OCI-LY3 (cell line): ENCODE measurements at regions not wholly inside any gene's neighbourhood (a gene's known extent, or its start where the extent isn't known, plus 50 kb on each side); places are given as distances from the start of the nearest gene placed in this dataset.

Source experiments
- EZH2phosphoT487 ChIP-seq: fragments of 200-600 bp; shearing (Covaris generic); IDR thresholded peaks from 2 replicates; pipeline ENCODE4 v1.6.1; 2018; ENCODE audit warnings: antibody characterized with exemption, mixed run types, low read depth
- TF ChIP-seq, protein P1 (sequence below): fragments of 200-600, 300-600 bp; sonication (generic); IDR thresholded peaks from 2 replicates; pipeline ENCODE4 v1.5.1; 2014; ENCODE audit warnings: antibody characterized with exemption, low read length, low read depth

DNA sequence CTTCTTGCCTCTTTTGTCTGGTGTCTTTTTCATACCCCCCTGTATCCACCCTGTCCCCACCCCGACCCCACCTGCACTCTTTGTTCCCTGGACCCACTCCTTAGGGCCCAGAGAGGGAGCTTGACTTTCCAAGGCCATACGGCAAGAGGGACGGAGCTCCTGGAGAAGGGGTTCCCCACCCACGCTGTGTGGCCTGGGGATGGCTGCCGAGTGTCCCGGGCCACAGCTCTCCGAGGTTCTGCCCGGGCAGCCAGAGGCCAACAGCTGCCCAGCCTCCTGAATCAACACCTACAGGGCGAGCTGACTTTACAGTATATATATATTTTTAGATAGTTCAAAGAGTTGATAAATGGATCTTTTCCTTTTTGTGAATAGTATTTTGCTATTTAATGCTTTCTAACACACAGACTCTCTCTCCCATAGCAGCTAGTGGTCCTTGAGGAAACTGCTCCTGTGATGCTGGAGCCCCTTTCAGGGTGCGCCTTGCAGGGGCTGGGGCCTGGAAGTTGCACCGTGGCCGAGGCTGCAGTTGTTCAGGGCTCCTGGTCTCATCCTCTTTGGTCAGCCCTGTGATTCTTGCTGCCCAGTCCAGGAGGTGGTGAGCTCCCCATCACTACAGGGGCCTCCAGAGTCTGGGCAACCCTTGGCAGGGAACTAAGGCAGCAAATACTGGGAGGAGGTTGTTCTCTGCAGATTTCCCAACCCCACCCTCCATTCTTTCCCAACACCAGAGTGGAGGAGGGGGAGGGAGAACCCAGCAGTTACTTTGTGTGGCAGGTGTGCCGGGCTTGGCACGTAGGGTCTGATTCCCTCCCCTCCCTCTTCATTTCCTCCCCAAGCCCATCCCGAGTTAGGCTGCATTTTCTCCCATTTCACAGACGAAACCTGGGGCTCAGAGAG is 321.6 kb downstream of the PTPRU start:
- TF ChIP-seq, protein P1, sequence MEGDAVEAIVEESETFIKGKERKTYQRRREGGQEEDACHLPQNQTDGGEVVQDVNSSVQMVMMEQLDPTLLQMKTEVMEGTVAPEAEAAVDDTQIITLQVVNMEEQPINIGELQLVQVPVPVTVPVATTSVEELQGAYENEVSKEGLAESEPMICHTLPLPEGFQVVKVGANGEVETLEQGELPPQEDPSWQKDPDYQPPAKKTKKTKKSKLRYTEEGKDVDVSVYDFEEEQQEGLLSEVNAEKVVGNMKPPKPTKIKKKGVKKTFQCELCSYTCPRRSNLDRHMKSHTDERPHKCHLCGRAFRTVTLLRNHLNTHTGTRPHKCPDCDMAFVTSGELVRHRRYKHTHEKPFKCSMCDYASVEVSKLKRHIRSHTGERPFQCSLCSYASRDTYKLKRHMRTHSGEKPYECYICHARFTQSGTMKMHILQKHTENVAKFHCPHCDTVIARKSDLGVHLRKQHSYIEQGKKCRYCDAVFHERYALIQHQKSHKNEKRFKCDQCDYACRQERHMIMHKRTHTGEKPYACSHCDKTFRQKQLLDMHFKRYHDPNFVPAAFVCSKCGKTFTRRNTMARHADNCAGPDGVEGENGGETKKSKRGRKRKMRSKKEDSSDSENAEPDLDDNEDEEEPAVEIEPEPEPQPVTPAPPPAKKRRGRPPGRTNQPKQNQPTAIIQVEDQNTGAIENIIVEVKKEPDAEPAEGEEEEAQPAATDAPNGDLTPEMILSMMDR = no peak
- TF ChIP-seq EZH2phosphoT487 = no peak
